OCI-LY1 (cell line): ENCODE measurements at regions not wholly inside any gene's neighbourhood (a gene's known extent, or its start where the extent isn't known, plus 50 kb on each side); places are given as distances from the start of the nearest gene placed in this dataset.

Experiments used
- H2AFZ ChIP-seq: fragments of 200-600 bp; sonication (generic), shearing (Covaris generic); 2 replicates; pipeline ENCODE4 v1.6.0; 2014; ENCODE audit warnings: antibody characterized with exemption, mild to moderate bottlenecking, low read length
- H3F3A ChIP-seq: fragments of 200-600 bp; sonication (generic), shearing (Covaris generic); 2 replicates; pipeline ENCODE4 v1.6.0; 2014; ENCODE audit warnings: mild to moderate bottlenecking, antibody characterized with exemption, low read length, moderate library complexity; ENCODE audit not compliant: insufficient read depth
- H3K27ac ChIP-seq: fragments of 200-600 bp; sonication (generic); 2 replicates; pipeline ENCODE4 v1.5.1; 2014; ENCODE audit warnings: low read length, mixed run types, mild to moderate bottlenecking, low read depth; ENCODE audit not compliant: poor library complexity, severe bottlenecking
- H3K27me3 ChIP-seq: fragments of 200-600 bp; sonication (generic); 2 replicates; pipeline ENCODE4 v1.6.0; 2014; ENCODE audit warnings: antibody characterized with exemption, mild to moderate bottlenecking, low read length, moderate library complexity; ENCODE audit not compliant: insufficient read depth
- H3K36me3 ChIP-seq: fragments of 200-600 bp; sonication (generic); 2 replicates; pipeline ENCODE4 v1.6.1; 2014; ENCODE audit warnings: mild to moderate bottlenecking, antibody characterized with exemption, low read length, moderate library complexity, mixed read lengths; ENCODE audit not compliant: insufficient read depth
- H3K4me1 ChIP-seq: fragments of 200-600 bp; sonication (generic); 2 replicates; pipeline ENCODE4 v1.5.1; 2014; ENCODE audit warnings: mild to moderate bottlenecking, low read length, moderate library complexity; ENCODE audit not compliant: insufficient read depth, severe bottlenecking
- H3K4me2 ChIP-seq: fragments of 200-600 bp; sonication (generic), shearing (Covaris generic); 2 replicates; pipeline ENCODE4 v1.6.1; 2014; ENCODE audit warnings: low read length
- H3K4me3 ChIP-seq: fragments of 200-600 bp; sonication (generic); 2 replicates; pipeline ENCODE4 v1.5.1; 2014; ENCODE audit warnings: low read length, low read depth, mild to moderate bottlenecking, mixed read lengths; ENCODE audit not compliant: poor library complexity, severe bottlenecking
- H3K79me2 ChIP-seq: fragments of 200-600 bp; shearing (Covaris generic); 2 replicates; pipeline ENCODE4 v1.6.1; 2016; ENCODE audit warnings: mixed run types, low read length, mixed read lengths; ENCODE audit not compliant: insufficient read depth
- H3K9ac ChIP-seq: fragments of 200-600 bp; sonication (generic), shearing (Covaris generic); 2 replicates; pipeline ENCODE4 v1.6.1; 2014; ENCODE audit warnings: mild to moderate bottlenecking, low read length, mixed read lengths
- H3K9me2 ChIP-seq: fragments of 200-600 bp; sonication (generic), shearing (Covaris generic); 2 replicates; pipeline ENCODE4 v1.6.1; 2014; ENCODE audit warnings: low read depth, mild to moderate bottlenecking, low read length, mixed read lengths
- H3K9me3 ChIP-seq: fragments of 200-600 bp; shearing (Covaris generic); 2 replicates; pipeline ENCODE4 v1.6.1; 2014; ENCODE audit warnings: low read length, mixed read lengths
- H4K20me1 ChIP-seq: fragments of 200-600 bp; sonication (generic), shearing (Covaris generic); 2 replicates; pipeline ENCODE4 v1.6.0; 2016; ENCODE audit warnings: mild to moderate bottlenecking, low read length; ENCODE audit not compliant: insufficient read depth
- EZH2 ChIP-seq: fragments of 200-600 bp; sonication (generic), shearing (Covaris generic); IDR thresholded peaks from 2 replicates; pipeline ENCODE4 v1.8.0; 2017; ENCODE audit warnings: borderline replicate concordance, mixed run types, mild to moderate bottlenecking, antibody characterized with exemption, low read length, moderate library complexity, mixed read lengths
- TF ChIP-seq, protein P1 (sequence below): fragments of 200-600 bp; sonication (generic), shearing (Covaris generic); IDR thresholded peaks from 2 replicates; pipeline ENCODE4 v1.5.1; 2017; ENCODE audit warnings: mild to moderate bottlenecking, antibody characterized with exemption, low read length, moderate library complexity, mixed read lengths

DNA sequence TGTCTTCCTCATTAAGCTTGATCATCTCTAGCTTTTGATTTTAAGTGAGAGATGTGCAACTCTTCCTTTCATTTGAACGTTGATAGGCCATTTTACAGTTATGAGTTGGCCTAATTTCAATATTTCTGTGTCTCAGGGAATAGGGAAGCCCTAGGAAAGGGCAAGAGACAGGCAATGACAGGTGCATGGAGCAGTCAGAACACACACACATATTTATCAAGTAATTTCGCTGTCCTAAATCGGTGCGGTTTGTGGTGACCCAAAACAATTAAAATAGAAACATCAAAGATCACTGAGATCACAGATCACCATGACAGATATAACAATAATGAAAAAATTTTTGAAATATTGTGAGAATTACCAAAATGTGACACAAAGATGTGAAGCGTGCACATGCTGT is 87.7 kb upstream of the LSM6 start:
- H2AFZ ChIP-seq: no peak overlapping the region
- H3K4me2 ChIP-seq: no peak overlapping the region
- H3K79me2 ChIP-seq: no peaks in the 10 kb centered on the region
- TF ChIP-seq, protein P1, sequence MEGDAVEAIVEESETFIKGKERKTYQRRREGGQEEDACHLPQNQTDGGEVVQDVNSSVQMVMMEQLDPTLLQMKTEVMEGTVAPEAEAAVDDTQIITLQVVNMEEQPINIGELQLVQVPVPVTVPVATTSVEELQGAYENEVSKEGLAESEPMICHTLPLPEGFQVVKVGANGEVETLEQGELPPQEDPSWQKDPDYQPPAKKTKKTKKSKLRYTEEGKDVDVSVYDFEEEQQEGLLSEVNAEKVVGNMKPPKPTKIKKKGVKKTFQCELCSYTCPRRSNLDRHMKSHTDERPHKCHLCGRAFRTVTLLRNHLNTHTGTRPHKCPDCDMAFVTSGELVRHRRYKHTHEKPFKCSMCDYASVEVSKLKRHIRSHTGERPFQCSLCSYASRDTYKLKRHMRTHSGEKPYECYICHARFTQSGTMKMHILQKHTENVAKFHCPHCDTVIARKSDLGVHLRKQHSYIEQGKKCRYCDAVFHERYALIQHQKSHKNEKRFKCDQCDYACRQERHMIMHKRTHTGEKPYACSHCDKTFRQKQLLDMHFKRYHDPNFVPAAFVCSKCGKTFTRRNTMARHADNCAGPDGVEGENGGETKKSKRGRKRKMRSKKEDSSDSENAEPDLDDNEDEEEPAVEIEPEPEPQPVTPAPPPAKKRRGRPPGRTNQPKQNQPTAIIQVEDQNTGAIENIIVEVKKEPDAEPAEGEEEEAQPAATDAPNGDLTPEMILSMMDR: no peak
- TF ChIP-seq EZH2: no peak
- H4K20me1 ChIP-seq: no peaks in the 10 kb centered on the region
- no peaks in the 10 kb centered on the region for H3F3A ChIP-seq
- no peaks in the 10 kb centered on the region for H3K4me1 ChIP-seq
- H3K9me3 ChIP-seq: no peaks in the 10 kb centered on the region
- H3K9ac ChIP-seq: no peak overlapping the region
- no peak overlapping the region for H3K27ac ChIP-seq
- H3K9me2 ChIP-seq: no peaks in the 10 kb centered on the region
- no peak overlapping the region for H3K4me3 ChIP-seq
- H3K27me3 ChIP-seq: no peaks in the 10 kb centered on the region
- H3K36me3 ChIP-seq: no peaks in the 10 kb centered on the region

- Histone ChIP-seq H3K4me1 (peaks cover 5% of the 10 kb centered on the region), H3K9me3 (no peaks in the 10 kb centered on the region), H2AFZ (no peak overlapping the region), H3F3A (no peaks in the 10 kb centered on the region), H4K20me1 (no peaks in the 10 kb centered on the region), H3K4me2 (no peak overlapping the region), H3K36me3 (no peaks in the 10 kb centered on the region), H3K79me2 (no peaks in the 10 kb centered on the region), H3K4me3 (no peak overlapping the region), H3K9me2 (no peaks in the 10 kb centered on the region), H3K27me3 (no peaks in the 10 kb centered on the region), H3K9ac (no peak overlapping the region), H3K27ac (no peak overlapping the region)
- TF ChIP-seq EZH2: no peak
- TF ChIP-seq, protein P1: no peak
Measured at GRCh38 chr4:146076081-146076480, 99.4 kb upstream of the LSM6 start.

DNA sequence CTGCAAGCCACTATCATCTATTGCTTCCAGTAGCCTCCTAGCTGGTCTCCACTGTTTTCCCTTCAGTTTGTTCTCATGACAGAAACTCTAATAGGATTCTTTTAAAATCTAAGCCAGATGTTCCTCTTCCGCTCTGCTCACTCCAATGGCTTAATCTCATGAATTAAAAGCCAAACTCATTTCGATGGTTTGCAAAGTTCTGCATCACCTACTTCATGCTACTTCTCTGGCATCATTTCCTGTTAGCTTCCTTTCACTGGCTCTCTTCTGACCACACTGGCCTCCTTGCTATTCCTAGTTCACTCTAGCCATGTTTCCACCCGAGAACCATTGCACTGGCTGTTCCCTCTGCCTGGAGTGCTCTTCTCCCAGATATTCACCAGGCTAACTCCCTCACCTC is 102.0 kb upstream of the LSM6 start:
- H3K36me3 ChIP-seq: no peaks in the 10 kb centered on the region
- H3K4me1 ChIP-seq: peaks cover 5% of the 10 kb centered on the region
- H3K4me2 ChIP-seq: no peak overlapping the region
- H3K79me2 ChIP-seq: no peaks in the 10 kb centered on the region
- H3K9ac ChIP-seq: no peak overlapping the region
- no peaks in the 10 kb centered on the region for H3K9me2 ChIP-seq
- H3F3A ChIP-seq: no peaks in the 10 kb centered on the region
- TF ChIP-seq, protein P1: no peak
- TF ChIP-seq EZH2: no peak
- H3K4me3 ChIP-seq: no peak overlapping the region
- no peaks in the 10 kb centered on the region for H3K27me3 ChIP-seq
- H2AFZ ChIP-seq: no peak overlapping the region
- H3K27ac ChIP-seq: no peak overlapping the region
- no peaks in the 10 kb centered on the region for H3K9me3 ChIP-seq
- no peaks in the 10 kb centered on the region for H4K20me1 ChIP-seq
